CD14-positive monocyte (primary cell): ENCODE measurements at regions not wholly inside any gene's neighbourhood (a gene's known extent, or its start where the extent isn't known, plus 50 kb on each side); places are given as distances from the start of the nearest gene placed in this dataset.

ENCODE experiments used
- DNase-seq, 3 donors: peaks; one replicate each; pipeline ENCODE4 v3.0.0-alpha.2; 2011 to 2022
- H2AFZ ChIP-seq: 2 replicates; pipeline ENCODE4 v1.6.0; 2012; ENCODE audit warnings: mild to moderate bottlenecking, low read depth, low read length, inconsistent platforms; ENCODE audit not compliant: insufficient read depth, poor library complexity, severe bottlenecking
- H3K27ac ChIP-seq, 2 donors: 1 replicate in 1 of 2; 2 replicates in 1 of 2; pipeline ENCODE4 v1.5.1; 2012 to 2013; ENCODE audit warnings: low read length in 2 of 2, control low read depth in 1 of 2, inconsistent platforms in 1 of 2, low read depth in 1 of 2, mild to moderate bottlenecking in 1 of 2
- H3K27me3 ChIP-seq, 2 donors: one replicate each; pipeline versions ENCODE4 v1.6.0 to v1.6.1; 2011 to 2013; ENCODE audit warnings: low read length in 2 of 2; ENCODE audit not compliant: control insufficient read depth in 2 of 2, insufficient read depth in 2 of 2
- H3K36me3 ChIP-seq, 2 donors: replicated peaks in 1 of 2; 1 replicate in 1 of 2; 2 replicates in 1 of 2; pipeline versions ENCODE4 v1.5.1 to v1.6.1; 2012 to 2013; ENCODE audit warnings: low read length in 2 of 2, control low read depth in 1 of 2, inconsistent platforms in 1 of 2, mild to moderate bottlenecking in 1 of 2; ENCODE audit not compliant: insufficient read depth in 2 of 2, control insufficient read depth in 1 of 2
- H3K4me1 ChIP-seq, 2 donors: 1 replicate in 1 of 2; 2 replicates in 1 of 2; pipeline versions ENCODE4 v1.5.1 to v1.6.1; 2012 to 2013; ENCODE audit warnings: low read length in 2 of 2, control low read depth in 1 of 2, inconsistent platforms in 1 of 2, mild to moderate bottlenecking in 1 of 2, moderate library complexity in 1 of 2; ENCODE audit not compliant: insufficient read depth in 2 of 2, control insufficient read depth in 1 of 2
- H3K4me2 ChIP-seq: replicated peaks from 2 replicates; pipeline ENCODE3; 2012; ENCODE audit warnings: low read length, moderate library complexity, mild to moderate bottlenecking; ENCODE audit not compliant: poor library complexity, severe bottlenecking; ENCODE audit errors: extremely low read depth
- H3K4me3 ChIP-seq, 3 experiments: fragments of 200-600 bp in 1 of 3; sonication (generic) in 1 of 3; replicated peaks in 1 of 3; 1 replicate in 2 of 3; 2 replicates in 1 of 3; pipeline ENCODE4 v1.5.1; 2011 to 2013; ENCODE audit warnings: low read length in 3 of 3, mild to moderate bottlenecking in 3 of 3, control low read depth in 2 of 3, low read depth in 2 of 3, inconsistent platforms in 1 of 3, moderate library complexity in 1 of 3
- H3K79me2 ChIP-seq: 2 replicates; pipeline ENCODE4 v1.6.0; 2012; ENCODE audit warnings: mild to moderate bottlenecking, control low read depth, inconsistent platforms, low read length, moderate library complexity; ENCODE audit not compliant: insufficient read depth
- H3K9ac ChIP-seq: 2 replicates; pipeline ENCODE4 v1.6.0; 2017; ENCODE audit warnings: low read length, mild to moderate bottlenecking; ENCODE audit not compliant: insufficient read depth, poor library complexity, severe bottlenecking
- H3K9me3 ChIP-seq, 2 donors: replicated peaks in 1 of 2; 1 replicate in 1 of 2; 2 replicates in 1 of 2; pipeline versions ENCODE4 v1.5.1 to v1.6.1; 2012 to 2013; ENCODE audit warnings: low read length in 2 of 2, control low read depth in 1 of 2; ENCODE audit not compliant: control insufficient read depth in 1 of 2, insufficient read depth in 1 of 2
- H4K20me1 ChIP-seq: 2 replicates; pipeline ENCODE4 v1.6.0; 2012; ENCODE audit warnings: mild to moderate bottlenecking, low read length, control low read depth, moderate library complexity; ENCODE audit not compliant: insufficient read depth
- H3K27ac Mint-ChIP-seq, 7 donors: one replicate each; pipeline ENCODE4 v1.8.0; 2020; ENCODE audit warnings: mild to moderate bottlenecking in 7 of 7, mixed read lengths in 7 of 7, moderate library complexity in 6 of 7, inconsistent platforms in 2 of 7
- H3K27me3 Mint-ChIP-seq, 3 donors: one replicate each; pipeline ENCODE4 v1.8.0; 2021 to 2022; ENCODE audit warnings: low read depth in 3 of 3, mild to moderate bottlenecking in 3 of 3, mixed read lengths in 3 of 3, moderate library complexity in 3 of 3, inconsistent platforms in 1 of 3
- H3K36me3 Mint-ChIP-seq, 2 donors: one replicate each; pipeline ENCODE4 v1.8.0; 2020; ENCODE audit warnings: mixed read lengths in 2 of 2, inconsistent platforms in 1 of 2, mild to moderate bottlenecking in 1 of 2
- H3K4me1 Mint-ChIP-seq: one replicate; pipeline ENCODE4 v1.8.0; 2020; ENCODE audit warnings: mild to moderate bottlenecking, mixed read lengths
- H3K4me3 Mint-ChIP-seq, 2 donors: one replicate each; pipeline ENCODE4 v1.8.0; 2020; ENCODE audit warnings: mild to moderate bottlenecking in 2 of 2, mixed read lengths in 2 of 2, moderate library complexity in 1 of 2
- H3K9me3 Mint-ChIP-seq, 7 donors: one replicate each; pipeline ENCODE4 v1.8.0; 2020 to 2022; ENCODE audit warnings: mixed read lengths in 7 of 7, mild to moderate bottlenecking in 6 of 7, moderate library complexity in 6 of 7, inconsistent platforms in 2 of 7
- WGBS: methylation state at CpG from one replicate; pipeline ENCODE4 v1.1.5; 2013; ENCODE audit warnings: missing lambda C conversion rate; ENCODE audit not compliant: insufficient coverage; 5-methylcytosine and 5-hydroxymethylcytosine counted together
- intact Hi-C, 2 donors: fragments of 100-400 bp; cut with micrococcal nuclease; formaldehyde crosslinking; loops; one replicate each; pipeline versions ENCODE4 v1.15.0 to v1.15.1; 2023
- TF ChIP-seq, protein P1 (sequence below): fragments of 200-600 bp; IDR thresholded peaks from one replicate; pipeline ENCODE4 v1.8.0; 2022; ENCODE audit warnings: antibody characterized with exemption, mild to moderate bottlenecking

DNA sequence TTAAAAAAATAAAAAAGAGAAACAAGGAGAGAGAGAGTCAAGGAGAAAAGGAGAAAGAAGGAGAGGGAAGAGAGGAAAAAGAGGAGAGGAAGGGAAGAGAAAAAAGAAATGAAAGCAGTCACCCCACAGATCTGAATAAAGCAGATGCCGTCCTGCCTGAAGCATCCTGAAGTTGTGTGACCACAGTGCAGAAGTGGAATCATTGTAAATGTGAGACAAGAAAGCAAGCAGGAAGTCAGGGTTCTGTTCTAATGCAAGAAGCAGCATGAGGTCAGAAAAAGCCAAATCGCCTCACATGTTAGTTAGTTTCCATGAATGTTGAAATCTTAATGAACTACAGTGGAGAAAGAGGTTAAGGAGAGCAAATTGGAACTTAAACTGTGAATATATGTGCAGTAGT, 692.5 kb downstream of the CENPC start:
- H3K4me2 ChIP-seq = no peak overlapping the region
- no peak overlapping the region for H3K27ac Mint-ChIP-seq
- no peaks in the 10 kb centered on the region for H3K36me3 ChIP-seq
- H3K27me3 ChIP-seq = no peaks in the 10 kb centered on the region
- H3K36me3 Mint-ChIP-seq = no peaks in the 10 kb centered on the region
- H3K27me3 Mint-ChIP-seq = no peaks in the 10 kb centered on the region
- 39% methylated on average over 2 of the region's 2 CpGs for WGBS
- H3K4me3 ChIP-seq = no peak overlapping the region
- TF ChIP-seq, protein P1, sequence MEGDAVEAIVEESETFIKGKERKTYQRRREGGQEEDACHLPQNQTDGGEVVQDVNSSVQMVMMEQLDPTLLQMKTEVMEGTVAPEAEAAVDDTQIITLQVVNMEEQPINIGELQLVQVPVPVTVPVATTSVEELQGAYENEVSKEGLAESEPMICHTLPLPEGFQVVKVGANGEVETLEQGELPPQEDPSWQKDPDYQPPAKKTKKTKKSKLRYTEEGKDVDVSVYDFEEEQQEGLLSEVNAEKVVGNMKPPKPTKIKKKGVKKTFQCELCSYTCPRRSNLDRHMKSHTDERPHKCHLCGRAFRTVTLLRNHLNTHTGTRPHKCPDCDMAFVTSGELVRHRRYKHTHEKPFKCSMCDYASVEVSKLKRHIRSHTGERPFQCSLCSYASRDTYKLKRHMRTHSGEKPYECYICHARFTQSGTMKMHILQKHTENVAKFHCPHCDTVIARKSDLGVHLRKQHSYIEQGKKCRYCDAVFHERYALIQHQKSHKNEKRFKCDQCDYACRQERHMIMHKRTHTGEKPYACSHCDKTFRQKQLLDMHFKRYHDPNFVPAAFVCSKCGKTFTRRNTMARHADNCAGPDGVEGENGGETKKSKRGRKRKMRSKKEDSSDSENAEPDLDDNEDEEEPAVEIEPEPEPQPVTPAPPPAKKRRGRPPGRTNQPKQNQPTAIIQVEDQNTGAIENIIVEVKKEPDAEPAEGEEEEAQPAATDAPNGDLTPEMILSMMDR = no peak
- peaks cover 0 to 4% (median 0%) of the 10 kb centered on the region in 7 donors for H3K9me3 Mint-ChIP-seq
- intact Hi-C loops = no loop called here
- H3K9ac ChIP-seq = no peak overlapping the region
- H3K4me1 Mint-ChIP-seq = no peaks in the 10 kb centered on the region
- H2AFZ ChIP-seq = no peak overlapping the region
- no peak for DNase-seq
- H3K4me3 Mint-ChIP-seq = no peak overlapping the region
- no peaks in the 10 kb centered on the region for H3K79me2 ChIP-seq
- no peaks in the 10 kb centered on the region for H3K9me3 ChIP-seq
- no peaks in the 10 kb centered on the region for H3K4me1 ChIP-seq
- no peaks in the 10 kb centered on the region for H4K20me1 ChIP-seq
- H3K27ac ChIP-seq = no peak overlapping the region

- H3K27me3 Mint-ChIP-seq = no peaks in the 10 kb centered on the region
- no peak overlapping the region for H3K27ac Mint-ChIP-seq
- no peaks in the 10 kb centered on the region for H3K36me3 ChIP-seq
- H3K4me3 Mint-ChIP-seq = no peak overlapping the region
- intact Hi-C loops = no loop called here
- H3K4me2 ChIP-seq = no peak overlapping the region
- H3K9me3 Mint-ChIP-seq = peaks cover 0 to under 1% (median 0%) of the 10 kb centered on the region in 7 donors
- TF ChIP-seq, protein P1 = no peak
- WGBS = no CpG with 5 or more reads among the region's 1 CpG
- H3K4me1 Mint-ChIP-seq = no peaks in the 10 kb centered on the region
- H3K27ac ChIP-seq = no peak overlapping the region
- no peak overlapping the region for H3K9ac ChIP-seq
- H4K20me1 ChIP-seq = no peaks in the 10 kb centered on the region
- no peaks in the 10 kb centered on the region for H3K9me3 ChIP-seq
- H3K4me3 ChIP-seq = no peak overlapping the region
- no peaks in the 10 kb centered on the region for H3K27me3 ChIP-seq
- no peak for DNase-seq
- no peaks in the 10 kb centered on the region for H3K36me3 Mint-ChIP-seq
- H3K4me1 ChIP-seq = no peaks in the 10 kb centered on the region
- no peaks in the 10 kb centered on the region for H3K79me2 ChIP-seq
- H2AFZ ChIP-seq = no peak overlapping the region
These were observed 695.7 kb downstream of the CENPC start for GRCh38 chr4:66849596-66849995.
